Gastroesophageal sphincter (tissue), 4 donors: ENCODE measurements at regions not wholly inside any gene's neighbourhood (a gene's known extent, or its start where the extent isn't known, plus 50 kb on each side); places are given as distances from the start of the nearest gene placed in this dataset.

Source experiments
- ATAC-seq: fragments of 150-250 bp; one replicate; pipeline ENCODE4 v1.9.1; 2016; ENCODE audit warnings: mild to moderate bottlenecking, moderate library complexity
- H3K27ac ChIP-seq, 4 donors: fragments of 200-600 bp; sonication (generic) in 3 of 4; 1 replicate in 3 of 4; 2 replicates in 1 of 4; pipeline ENCODE4 v1.5.1; 2016 to 2019
- H3K27me3 ChIP-seq: fragments of 200-600 bp; sonication (generic); one replicate; pipeline ENCODE4 v1.5.1; 2019
- H3K36me3 ChIP-seq, 2 donors: fragments of 200-600 bp; sonication (generic); one replicate each; pipeline ENCODE4 v1.5.1; 2019; ENCODE audit warnings: control low read depth in 1 of 2
- H3K4me1 ChIP-seq, 3 donors: fragments of 200-600 bp; sonication (generic); 1 replicate in 2 of 3; 2 replicates in 1 of 3; pipeline ENCODE4 v1.5.1; 2016 to 2019; ENCODE audit warnings: control low read depth in 2 of 3
- H3K4me3 ChIP-seq, 2 donors: fragments of 200-600 bp; sonication (generic); one replicate each; pipeline ENCODE4 v1.5.1; 2019; ENCODE audit warnings: mild to moderate bottlenecking in 1 of 2, moderate library complexity in 1 of 2
- H3K9me3 ChIP-seq, 3 donors: fragments of 200-600 bp; sonication (generic); one replicate each; pipeline ENCODE4 v1.5.1; 2017 to 2019; ENCODE audit warnings: control low read depth in 2 of 3
- EP300 ChIP-seq: sonication (generic); formaldehyde crosslinking; IDR thresholded peaks from one replicate; pipeline ENCODE4 v1.6.1; 2017; ENCODE audit warnings: antibody characterized with exemption, mild to moderate bottlenecking
- POLR2A ChIP-seq, 2 donors: fragments of 450-650 bp; IDR thresholded peaks; one replicate each; pipeline ENCODE4 v1.6.1; 2017; ENCODE audit warnings: antibody characterized with exemption in 2 of 2, mild to moderate bottlenecking in 2 of 2, moderate library complexity in 1 of 2
- POLR2AphosphoS5 ChIP-seq: sonication (generic); formaldehyde crosslinking; IDR thresholded peaks from one replicate; pipeline ENCODE4 v1.6.1; 2017; ENCODE audit warnings: antibody characterized with exemption
- WGBS, 2 donors: methylation state at CpG; one replicate each; pipeline ENCODE4 v1.1.5; 2018; ENCODE audit warnings: low coverage in 1 of 2; 5-methylcytosine and 5-hydroxymethylcytosine counted together
- TF ChIP-seq, protein P1 (sequence below), 4 experiments: fragments of 200-600 bp in 2 of 4; fragments of 450-650 bp in 2 of 4; sonication (generic) in 1 of 4; IDR thresholded peaks; one replicate each; pipeline ENCODE4 v1.5.1; 2017 to 2019; ENCODE audit warnings: antibody characterized with exemption in 4 of 4, mild to moderate bottlenecking in 2 of 4, moderate library complexity in 2 of 4

DNA sequence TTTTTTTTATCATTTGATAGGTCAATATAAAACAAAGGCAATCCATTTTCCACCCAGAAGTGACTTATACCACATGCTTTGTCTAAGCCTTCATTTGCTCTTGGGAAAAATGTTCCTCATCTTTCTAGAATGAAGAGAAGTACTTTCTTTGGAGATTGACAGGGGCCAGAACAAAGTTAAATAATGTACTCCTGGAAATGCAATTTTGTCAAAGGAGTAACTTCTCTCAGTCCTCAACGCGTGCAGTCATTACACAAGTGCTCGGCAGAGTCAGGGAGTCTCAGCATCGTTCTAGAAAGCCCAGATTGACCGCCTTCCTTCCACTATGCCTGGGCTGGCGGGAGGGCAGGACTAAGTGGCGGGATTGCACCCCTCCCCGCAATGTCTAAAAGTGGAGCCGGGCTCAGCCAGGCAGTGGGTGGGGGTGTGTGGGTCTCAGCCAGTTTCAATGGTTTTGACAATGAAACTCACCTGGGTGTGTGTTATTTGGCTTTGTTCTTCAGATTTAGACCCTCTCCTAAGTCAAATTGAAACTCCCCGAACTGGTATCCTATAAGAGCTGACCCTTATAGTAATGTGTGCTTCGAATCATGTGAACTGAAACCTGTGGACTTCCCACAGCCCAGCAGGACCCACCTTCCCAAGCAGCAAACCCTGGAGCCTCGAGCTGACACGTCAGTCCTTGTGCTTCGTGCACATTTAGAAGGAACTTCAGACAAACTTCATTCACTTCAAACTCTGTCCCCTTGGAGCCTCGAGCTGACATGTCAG lies 63.2 kb upstream of the DUSP22 start:
- 74 to 82% methylated on average over 3 to 12 of the region's 15 CpGs for WGBS, 2 donors

DNA sequence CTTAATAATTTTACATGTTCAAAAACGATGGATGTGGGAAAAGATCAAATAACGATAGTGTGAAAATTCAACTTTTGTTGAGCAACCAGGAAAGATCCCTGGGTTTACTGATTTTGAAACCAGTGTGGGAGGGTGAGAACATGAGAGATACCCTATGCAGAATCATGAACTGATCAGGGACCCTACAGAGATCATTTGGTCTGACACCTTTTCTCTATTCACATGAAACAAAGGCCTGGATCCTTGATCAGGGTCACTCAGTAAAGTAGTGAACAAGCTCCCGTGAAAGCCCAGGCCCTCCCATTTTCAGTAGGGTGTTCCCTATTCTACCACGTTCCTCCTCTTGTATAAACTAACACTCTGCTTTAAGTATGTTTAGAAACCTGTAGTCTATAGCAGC lies 60.5 kb upstream of the DUSP22 start:
- H3K4me3 ChIP-seq: no peak overlapping the region
- 63 to 67% methylated on average over 4 of the region's 4 CpGs for whole genome bisulfite sequencing, 2 donors
- H3K27ac ChIP-seq: no peak overlapping the region
- no peaks in the 10 kb centered on the region for H3K27me3 ChIP-seq
- H3K36me3 ChIP-seq: no peaks in the 10 kb centered on the region
- ATAC-seq: no peak
- H3K4me1 ChIP-seq: peaks cover 0 to 9% (median 0%) of the 10 kb centered on the region in 3 donors
- no peak for TF ChIP-seq EP300
- TF ChIP-seq POLR2A (IDR thresholded peaks at IDR 0.05): no peak
- TF ChIP-seq, protein P1, sequence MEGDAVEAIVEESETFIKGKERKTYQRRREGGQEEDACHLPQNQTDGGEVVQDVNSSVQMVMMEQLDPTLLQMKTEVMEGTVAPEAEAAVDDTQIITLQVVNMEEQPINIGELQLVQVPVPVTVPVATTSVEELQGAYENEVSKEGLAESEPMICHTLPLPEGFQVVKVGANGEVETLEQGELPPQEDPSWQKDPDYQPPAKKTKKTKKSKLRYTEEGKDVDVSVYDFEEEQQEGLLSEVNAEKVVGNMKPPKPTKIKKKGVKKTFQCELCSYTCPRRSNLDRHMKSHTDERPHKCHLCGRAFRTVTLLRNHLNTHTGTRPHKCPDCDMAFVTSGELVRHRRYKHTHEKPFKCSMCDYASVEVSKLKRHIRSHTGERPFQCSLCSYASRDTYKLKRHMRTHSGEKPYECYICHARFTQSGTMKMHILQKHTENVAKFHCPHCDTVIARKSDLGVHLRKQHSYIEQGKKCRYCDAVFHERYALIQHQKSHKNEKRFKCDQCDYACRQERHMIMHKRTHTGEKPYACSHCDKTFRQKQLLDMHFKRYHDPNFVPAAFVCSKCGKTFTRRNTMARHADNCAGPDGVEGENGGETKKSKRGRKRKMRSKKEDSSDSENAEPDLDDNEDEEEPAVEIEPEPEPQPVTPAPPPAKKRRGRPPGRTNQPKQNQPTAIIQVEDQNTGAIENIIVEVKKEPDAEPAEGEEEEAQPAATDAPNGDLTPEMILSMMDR (IDR thresholded peaks at IDR 0.05): no peak
- no peak for TF ChIP-seq POLR2AphosphoS5
- H3K9me3 ChIP-seq: no peaks in the 10 kb centered on the region

More for the DNA sequence above, 63.2 kb upstream of the DUSP22 start:
- no peaks in the 10 kb centered on the region for H3K9me3 ChIP-seq
- no peak overlapping the region for H3K4me3 ChIP-seq
- no peaks in the 10 kb centered on the region for H3K4me1 ChIP-seq
- no peak for ATAC-seq
- no peaks in the 10 kb centered on the region for H3K36me3 ChIP-seq
- peaks cover 11% of the 10 kb centered on the region for H3K27me3 ChIP-seq
- TF ChIP-seq POLR2AphosphoS5 (no peak), EP300 (no peak), POLR2A (IDR thresholded peaks at IDR 0.05) (no peak)
- TF ChIP-seq, protein P1 (IDR thresholded peaks at IDR 0.05): no peak
- H3K27ac ChIP-seq: no peak overlapping the region

DNA sequence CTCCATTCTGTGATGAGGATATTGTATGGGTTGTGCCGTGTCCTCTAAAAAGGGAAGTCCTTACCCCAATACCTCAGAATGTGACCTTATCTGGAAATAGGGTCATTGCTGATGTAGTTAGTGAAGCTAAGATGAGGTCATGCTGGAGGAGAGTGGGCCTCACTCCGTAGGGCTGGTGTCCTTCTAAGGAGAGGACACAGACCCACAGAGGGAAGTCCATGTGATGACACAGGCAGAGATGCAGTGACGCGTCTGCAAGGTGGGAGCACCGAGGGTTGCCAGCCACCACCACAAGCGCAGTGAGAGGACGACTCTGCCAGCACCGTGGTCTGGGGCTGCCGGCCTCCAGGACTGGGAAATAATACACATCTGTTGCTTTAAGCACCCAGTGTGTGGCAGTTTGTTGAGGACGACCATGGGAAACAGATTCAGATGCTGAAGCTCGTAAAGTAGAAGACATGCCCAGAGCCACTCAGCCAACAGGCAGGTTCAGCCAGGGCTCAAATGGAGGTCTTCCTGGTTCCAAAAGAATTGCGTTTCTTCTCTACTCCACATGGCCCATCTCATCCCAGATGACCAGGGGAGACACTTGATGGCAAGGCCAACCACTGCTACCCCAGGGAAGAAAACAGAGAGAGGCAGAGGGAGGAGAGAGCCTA lies 59.2 kb upstream of the DUSP22 start:
- H3K4me1 ChIP-seq: peaks cover 0 to 9% (median 0%) of the 10 kb centered on the region in 3 donors
- H3K27ac ChIP-seq: no peak overlapping the region
- no peaks in the 10 kb centered on the region for H3K9me3 ChIP-seq
- TF ChIP-seq POLR2AphosphoS5 (no peak), EP300 (no peak), POLR2A (IDR thresholded peaks at IDR 0.05) (no peak)
- TF ChIP-seq, protein P1 (IDR thresholded peaks at IDR 0.05): no peak
- ATAC-seq: no peak
- no peaks in the 10 kb centered on the region for H3K27me3 ChIP-seq
- 88% methylated on average over 5 of the region's 12 CpGs; no CpG with 5 or more reads in 1 of the 2 donors for WGBS, 2 donors
- H3K36me3 ChIP-seq: no peaks in the 10 kb centered on the region
- no peak overlapping the region for H3K4me3 ChIP-seq

DNA sequence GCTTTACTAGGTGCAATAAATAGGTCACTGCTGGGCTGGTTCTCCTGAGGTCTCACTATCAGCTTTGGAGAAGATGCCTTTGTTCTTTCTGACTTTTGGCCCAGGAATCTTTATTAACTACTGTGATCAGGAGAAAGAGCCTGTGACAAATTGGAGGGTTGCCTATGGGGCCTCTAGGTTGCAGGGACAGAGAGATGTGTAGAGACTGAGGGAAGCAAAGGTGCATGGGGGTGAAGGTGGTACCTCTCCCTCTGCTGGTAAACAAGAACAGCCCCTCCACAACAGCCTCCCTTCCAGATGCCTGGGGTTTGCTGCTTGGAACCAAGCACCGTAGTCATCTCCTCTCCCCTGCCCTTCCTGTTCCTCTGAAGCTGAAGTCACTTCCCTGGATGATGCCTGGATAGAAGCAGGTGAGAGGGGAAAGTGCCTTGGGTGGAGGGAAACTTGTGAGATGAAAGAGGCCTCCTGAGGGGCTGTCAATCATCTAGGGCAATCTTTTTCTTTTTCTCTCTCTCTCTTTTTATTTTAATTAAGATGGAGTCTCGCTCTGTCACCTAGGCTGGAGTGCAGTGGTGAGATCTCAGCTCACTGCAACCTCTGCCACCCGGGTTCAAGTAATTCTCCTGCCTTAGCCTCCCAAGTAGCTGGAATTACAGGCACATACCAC lies 57.4 kb upstream of the DUSP22 start:
- Histone ChIP-seq H3K27ac (no peak overlapping the region), H3K36me3 (no peaks in the 10 kb centered on the region), H3K4me3 (no peak overlapping the region), H3K27me3 (no peaks in the 10 kb centered on the region), H3K9me3 (no peaks in the 10 kb centered on the region), H3K4me1 (peaks cover 0 to 9% (median 0%) of the 10 kb centered on the region in 3 donors)
- whole genome bisulfite sequencing, 2 donors: 84 to 100% methylated on average over 2 of the region's 3 CpGs
- no peak for ATAC-seq
- TF ChIP-seq, protein P1 (IDR thresholded peaks at IDR 0.05): no peak
- no peak for TF ChIP-seq POLR2AphosphoS5
- TF ChIP-seq EP300: no peak
- TF ChIP-seq POLR2A (IDR thresholded peaks at IDR 0.05): no peak
